IMR-90 (cell line): ENCODE measurements at regions not wholly inside any gene's neighbourhood (a gene's known extent, or its start where the extent isn't known, plus 50 kb on each side); places are given as distances from the start of the nearest gene placed in this dataset.

Source experiments
- ATAC-seq: fragments of 200-7000 bp; cut with Tn5 transposase; 2 replicates; pipeline ENCODE4 v1.9.1; 2020; ENCODE audit warnings: low read depth, mild to moderate bottlenecking, moderate library complexity
- BruUV-seq: library from RNA; stranded (reverse); fragments of 400-500 nt; replicated peaks from 2 replicates; lab custom pipeline; 2021; lab: Mats Ljungman, UMichigan
- CTCF ChIA-PET: fragments of 300-600 bp; formaldehyde crosslinking; extraction: SDS; loops from one replicate; lab custom pipeline; 2021; ENCODE audit warnings: antibody characterized with exemption; lab: Yijun Ruan, JAX
- POLR2A ChIA-PET: fragments of 300-600 bp; sonication (Branson Sonifier 250); formaldehyde crosslinking; loops from one replicate; lab custom pipeline; 2022; ENCODE audit warnings: antibody characterized with exemption; ENCODE audit not compliant: unreplicated experiment; lab: Charles Lee
- DNase-seq: peaks from one replicate; pipeline ENCODE4 v3.0.0; 2013
- H2AFZ ChIP-seq: replicated peaks from 2 replicates; pipeline ENCODE3; 2013; ENCODE audit warnings: low read length, mild to moderate bottlenecking; ENCODE audit not compliant: poor library complexity
- H2AK5ac ChIP-seq: 2 replicates; pipeline ENCODE4 v1.6.1; 2013; ENCODE audit warnings: low read depth, low read length, inconsistent platforms
- H2AK9ac ChIP-seq: replicated peaks from 2 replicates; pipeline ENCODE3; 2013; ENCODE audit warnings: mild to moderate bottlenecking, low read depth, low read length, moderate library complexity; ENCODE audit not compliant: poor library complexity
- H2BK120ac ChIP-seq: 2 replicates; pipeline ENCODE4 v1.6.1; 2013; ENCODE audit warnings: low read depth, low read length, inconsistent platforms
- H2BK15ac ChIP-seq: 3 replicates; pipeline ENCODE4 v1.6.1; 2013; ENCODE audit warnings: low read depth, low read length, inconsistent platforms
- H2BK20ac ChIP-seq: 2 replicates; pipeline ENCODE4 v1.6.1; 2013; ENCODE audit warnings: low read depth, mild to moderate bottlenecking, inconsistent platforms, low read length, moderate library complexity
- H2BK5ac ChIP-seq: 2 replicates; pipeline ENCODE4 v1.6.1; 2013; ENCODE audit warnings: mild to moderate bottlenecking, low read depth, low read length, inconsistent platforms; ENCODE audit not compliant: poor library complexity, severe bottlenecking
- H3K14ac ChIP-seq: replicated peaks from 2 replicates; pipeline ENCODE4 v1.6.1; 2013; ENCODE audit warnings: low read depth, low read length, inconsistent platforms
- H3K18ac ChIP-seq: 2 replicates; pipeline ENCODE4 v1.6.1; 2013; ENCODE audit warnings: low read depth, low read length, control low read depth
- H3K23ac ChIP-seq: 2 replicates; pipeline ENCODE4 v1.6.1; 2013; ENCODE audit warnings: low read depth, low read length, inconsistent platforms
- H3K27ac ChIP-seq: 2 replicates; pipeline ENCODE4 v1.5.1; 2013; ENCODE audit warnings: mild to moderate bottlenecking, control low read depth, low read length; ENCODE audit not compliant: insufficient read depth
- H3K27me3 ChIP-seq: 2 replicates; pipeline ENCODE4 v1.6.1; 2013; ENCODE audit warnings: low read length; ENCODE audit not compliant: control insufficient read depth, insufficient read depth
- H3K36me3 ChIP-seq: 2 replicates; pipeline ENCODE4 v1.6.1; 2013; ENCODE audit warnings: low read length, mixed read lengths; ENCODE audit not compliant: control insufficient read depth, insufficient read depth
- H3K4ac ChIP-seq: 2 replicates; pipeline ENCODE4 v1.6.1; 2013; ENCODE audit warnings: low read depth, low read length, inconsistent platforms
- H3K4me1 ChIP-seq: 2 replicates; pipeline ENCODE4 v1.6.1; 2013; ENCODE audit warnings: low read length, mixed read lengths; ENCODE audit not compliant: control insufficient read depth, insufficient read depth
- H3K4me2 ChIP-seq: 2 replicates; pipeline ENCODE4 v1.6.1; 2013; ENCODE audit warnings: low read depth, mild to moderate bottlenecking, control low read depth, low read length, moderate library complexity
- H3K4me3 ChIP-seq: 2 replicates; pipeline ENCODE4 v1.5.1; 2013; ENCODE audit warnings: low read depth, mild to moderate bottlenecking, control low read depth, low read length, moderate library complexity; ENCODE audit not compliant: insufficient read depth
- H3K56ac ChIP-seq: 2 replicates; pipeline ENCODE4 v1.6.1; 2013; ENCODE audit warnings: low read length, inconsistent platforms; ENCODE audit not compliant: insufficient read depth; ENCODE audit errors: extremely low read depth
- H3K79me1 ChIP-seq, 2 experiments: 2 replicates each; pipeline ENCODE4 v1.6.1; 2013; ENCODE audit warnings: low read length in 2 of 2, inconsistent platforms in 1 of 2, low read depth in 1 of 2
- H3K9ac ChIP-seq: 2 replicates; pipeline ENCODE4 v1.6.1; 2013; ENCODE audit warnings: low read depth, low read length, control low read depth
- H3K9me1 ChIP-seq: 2 replicates; pipeline ENCODE4 v1.6.1; 2013; ENCODE audit warnings: low read length, inconsistent platforms; ENCODE audit not compliant: insufficient read depth
- H3K9me3 ChIP-seq: 2 replicates; pipeline ENCODE4 v1.6.1; 2013; ENCODE audit warnings: low read length; ENCODE audit not compliant: control insufficient read depth, insufficient read depth
- H4K20me1 ChIP-seq: 2 replicates; pipeline ENCODE4 v1.6.1; 2013; ENCODE audit warnings: low read length, inconsistent platforms; ENCODE audit not compliant: insufficient read depth
- H4K5ac ChIP-seq: 2 replicates; pipeline ENCODE4 v1.6.1; 2013; ENCODE audit warnings: mild to moderate bottlenecking, low read depth, low read length, control low read depth
- H4K8ac ChIP-seq, 2 experiments: 2 replicates each; pipeline ENCODE4 v1.6.1; 2013; ENCODE audit warnings: low read depth in 2 of 2, low read length in 2 of 2, control low read depth in 1 of 2, inconsistent platforms in 1 of 2
- H4K91ac ChIP-seq: 2 replicates; pipeline ENCODE4 v1.6.1; 2013; ENCODE audit warnings: low read depth, low read length, inconsistent platforms; ENCODE audit not compliant: insufficient read depth
- MAZ ChIP-seq: IDR thresholded peaks from 2 replicates; pipeline ENCODE4 v1.6.1; 2012; ENCODE audit warnings: low read depth, mild to moderate bottlenecking, low read length, improper control_type of control experiment, moderate library complexity, borderline replicate concordance
- MXI1 ChIP-seq: IDR thresholded peaks from 2 replicates; pipeline ENCODE4 v1.6.1; 2012; ENCODE audit warnings: low read depth, mild to moderate bottlenecking, low read length, moderate library complexity, borderline replicate concordance
- RAD21 ChIP-seq: IDR thresholded peaks from 2 replicates; pipeline ENCODE4 v1.6.1; 2012; ENCODE audit warnings: low read length, improper control_type of control experiment
- RCOR1 ChIP-seq: IDR thresholded peaks from 2 replicates; pipeline ENCODE4 v1.6.1; 2012; ENCODE audit warnings: mild to moderate bottlenecking, low read length, improper control_type of control experiment; ENCODE audit not compliant: insufficient replicate concordance
- SMC3 ChIP-seq: fragments of 150-350 bp; IDR thresholded peaks from 2 replicates; pipeline ENCODE4 v1.6.1; 2016; ENCODE audit warnings: low read depth, mild to moderate bottlenecking, antibody characterized with exemption, low read length, moderate library complexity
- WGBS, 2 experiments: methylation state at CpG; one replicate each; pipeline versions ENCODE4 v1.1.5 to v1.1.7; 2013; ENCODE audit warnings: missing lambda C conversion rate in 2 of 2; ENCODE audit not compliant: insufficient read length in 1 of 2; ENCODE audit errors: extremely low coverage in 2 of 2; 5-methylcytosine and 5-hydroxymethylcytosine counted together
- dilution Hi-C: fragments of 300-500 bp; cut with HindIII; formaldehyde crosslinking; loops from one replicate; pipeline ENCODE4 v1.14.3; 2018; ENCODE audit warnings: low sequenced_read_pairs; ENCODE audit not compliant: unreplicated experiment
- in situ Hi-C: fragments of 300-500 bp; cut with MboI; formaldehyde crosslinking; loops from 3 replicates; pipeline ENCODE4 v1.14.3; 2019; ENCODE audit warnings: low sequenced_read_pairs, inconsistent platforms, mixed read lengths
- intact Hi-C: fragments of 100-400 bp; cut with micrococcal nuclease; formaldehyde crosslinking; loops from 2 replicates; pipeline ENCODE4 v1.10.0; 2022
- TF ChIP-seq, protein P1 (sequence below): conservative IDR thresholded peaks from 2 replicates; pipeline ENCODE4 v1.5.1; 2012; ENCODE audit warnings: mild to moderate bottlenecking, low read depth, low read length, improper control_type of control experiment
- TF ChIP-seq, protein P2 (sequence below): fragments of 150-350 bp; IDR thresholded peaks from 2 replicates; pipeline ENCODE4 v1.6.1; 2016; ENCODE audit warnings: low read depth, mild to moderate bottlenecking, low read length, moderate library complexity, borderline replicate concordance

DNA sequence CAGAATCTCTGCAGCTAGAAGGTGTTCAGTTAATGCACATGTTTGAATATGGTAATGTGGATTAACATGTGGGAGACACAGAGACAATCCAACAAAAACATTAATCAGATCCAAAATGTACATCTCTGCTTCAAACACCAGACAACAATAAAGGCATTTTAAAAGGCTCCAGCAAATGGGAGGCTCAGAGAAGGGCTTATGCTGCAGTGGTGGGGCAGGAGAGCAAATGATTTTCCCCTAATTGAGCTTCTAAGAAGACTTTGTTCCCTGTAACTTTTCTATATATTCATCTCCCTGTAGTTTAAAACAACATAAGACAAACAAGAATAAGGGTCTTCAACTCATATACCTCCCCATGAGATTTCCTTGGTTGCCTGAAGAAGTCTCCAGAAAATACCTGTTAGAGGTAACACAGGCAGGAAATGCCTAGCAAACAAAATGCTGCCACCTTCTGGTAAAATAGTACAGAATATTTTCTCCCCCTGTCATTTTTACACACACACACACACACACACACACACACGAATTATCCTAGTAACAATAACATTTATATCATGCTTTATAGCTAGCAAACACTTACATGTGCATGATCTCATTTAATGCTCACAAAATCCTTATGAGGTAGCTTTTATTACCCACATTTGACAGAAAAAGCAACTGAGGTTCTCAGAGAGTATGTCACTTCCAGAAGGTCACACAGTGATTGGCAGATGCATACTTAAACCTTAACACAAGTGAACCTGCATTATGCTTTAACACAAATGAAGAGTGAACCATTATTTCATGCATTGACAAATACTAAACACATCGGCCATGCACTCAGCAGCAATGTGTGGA is 123.4 kb upstream of the MB21D2 start:
- H4K8ac ChIP-seq = no peak overlapping the region
- H3K79me1 ChIP-seq = no peaks in the 10 kb centered on the region
- H3K23ac ChIP-seq = no peak overlapping the region
- in situ Hi-C loops (loop anchor here (5.0 to 25.0 kb wide), 2 partner anchors 224 to 479 kb away; no protein-coding TSS in a partner anchor), intact Hi-C loops (loop anchor here (1.0 to 5.0 kb wide), 5 partner anchors 124 to 531 kb away; partner anchors contain the start of gene MB21D2), dilution Hi-C loops (no loop called here)
- DNase-seq (peak; percentile 60), ATAC-seq (peak; percentile 56; the same call in 1 of the 2 replicates)
- no peaks in the 10 kb centered on the region for H3K36me3 ChIP-seq
- no peaks in the 10 kb centered on the region; the same call in 1 of the 2 replicates for H3K27me3 ChIP-seq
- no peak overlapping the region for H3K4me3 ChIP-seq
- no peak overlapping the region for H3K27ac ChIP-seq
- H3K4me1 ChIP-seq = no peaks in the 10 kb centered on the region
- no peaks in the 10 kb centered on the region for H3K9me1 ChIP-seq
- no peaks in the 10 kb centered on the region for H4K20me1 ChIP-seq
- H2BK15ac ChIP-seq = no peak overlapping the region
- TF ChIP-seq RCOR1 (no peak), SMC3 (peak; percentile 90), MXI1 (no peak), RAD21 (peak; percentile 77), MAZ (no peak)
- TF ChIP-seq, protein P1, sequence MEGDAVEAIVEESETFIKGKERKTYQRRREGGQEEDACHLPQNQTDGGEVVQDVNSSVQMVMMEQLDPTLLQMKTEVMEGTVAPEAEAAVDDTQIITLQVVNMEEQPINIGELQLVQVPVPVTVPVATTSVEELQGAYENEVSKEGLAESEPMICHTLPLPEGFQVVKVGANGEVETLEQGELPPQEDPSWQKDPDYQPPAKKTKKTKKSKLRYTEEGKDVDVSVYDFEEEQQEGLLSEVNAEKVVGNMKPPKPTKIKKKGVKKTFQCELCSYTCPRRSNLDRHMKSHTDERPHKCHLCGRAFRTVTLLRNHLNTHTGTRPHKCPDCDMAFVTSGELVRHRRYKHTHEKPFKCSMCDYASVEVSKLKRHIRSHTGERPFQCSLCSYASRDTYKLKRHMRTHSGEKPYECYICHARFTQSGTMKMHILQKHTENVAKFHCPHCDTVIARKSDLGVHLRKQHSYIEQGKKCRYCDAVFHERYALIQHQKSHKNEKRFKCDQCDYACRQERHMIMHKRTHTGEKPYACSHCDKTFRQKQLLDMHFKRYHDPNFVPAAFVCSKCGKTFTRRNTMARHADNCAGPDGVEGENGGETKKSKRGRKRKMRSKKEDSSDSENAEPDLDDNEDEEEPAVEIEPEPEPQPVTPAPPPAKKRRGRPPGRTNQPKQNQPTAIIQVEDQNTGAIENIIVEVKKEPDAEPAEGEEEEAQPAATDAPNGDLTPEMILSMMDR = peak; percentile 65
- TF ChIP-seq, protein P2, sequence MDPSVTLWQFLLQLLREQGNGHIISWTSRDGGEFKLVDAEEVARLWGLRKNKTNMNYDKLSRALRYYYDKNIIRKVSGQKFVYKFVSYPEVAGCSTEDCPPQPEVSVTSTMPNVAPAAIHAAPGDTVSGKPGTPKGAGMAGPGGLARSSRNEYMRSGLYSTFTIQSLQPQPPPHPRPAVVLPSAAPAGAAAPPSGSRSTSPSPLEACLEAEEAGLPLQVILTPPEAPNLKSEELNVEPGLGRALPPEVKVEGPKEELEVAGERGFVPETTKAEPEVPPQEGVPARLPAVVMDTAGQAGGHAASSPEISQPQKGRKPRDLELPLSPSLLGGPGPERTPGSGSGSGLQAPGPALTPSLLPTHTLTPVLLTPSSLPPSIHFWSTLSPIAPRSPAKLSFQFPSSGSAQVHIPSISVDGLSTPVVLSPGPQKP = no peak
- H2BK120ac ChIP-seq = no peak overlapping the region
- H3K56ac ChIP-seq = no peak overlapping the region
- H4K91ac ChIP-seq = no peak overlapping the region
- H3K14ac ChIP-seq = no peak overlapping the region
- no peak overlapping the region for H2AFZ ChIP-seq
- H2BK5ac ChIP-seq = no peak overlapping the region
- H3K9me3 ChIP-seq = no peaks in the 10 kb centered on the region
- no peak overlapping the region for H2AK9ac ChIP-seq
- H4K5ac ChIP-seq = no peak overlapping the region
- no peak overlapping the region for H3K4ac ChIP-seq
- no peak overlapping the region for H2BK20ac ChIP-seq
- no CpG with 5 or more reads among the region's 2 CpGs for WGBS, 2 experiments
- no peak overlapping the region for H3K18ac ChIP-seq
- no TSS peak for BruUV-seq
- H3K4me2 ChIP-seq = no peak overlapping the region
- H2AK5ac ChIP-seq = no peak overlapping the region
- CTCF ChIA-PET = interaction anchor here (0.6 to 3.9 kb wide), 14 partner anchors 13 to 1107 kb away, joined by 3 to 42 read pairs (median 4); partner anchors contain the start of gene MB21D2
- no peak overlapping the region for H3K9ac ChIP-seq
- POLR2A ChIA-PET = no interaction called here
